NK-92 treated with Interleukin-12 subunit alpha and Interleukin-12 subunit beta, amount 100 ng/mL, for 24 hours (cell line): ENCODE measurements at regions not wholly inside any gene's neighbourhood (a gene's known extent, or its start where the extent isn't known, plus 50 kb on each side); places are given as distances from the start of the nearest gene placed in this dataset.

Source experiments
- DNase-seq: peaks from one replicate; lab custom pipeline; 2025; lab: John Stamatoyannopoulos, UW

GRCh38 chr21:19850157-19850556 is 1148.1 kb upstream of the NCAM2 start:
- DNase-seq: no peak

GRCh38 chr21:19853061-19853460 is 1145.1 kb upstream of the NCAM2 start:
- no peak for DNase-seq

GRCh38 chr21:19853709-19854575 is 1144.3 kb upstream of the NCAM2 start:
- no peak for DNase-seq

GRCh38 chr21:19855522-19855921 is 1142.7 kb upstream of the NCAM2 start:
- no peak for DNase-seq

- DNase-seq: no peak
These were observed 1133.7 kb upstream of the NCAM2 start for GRCh38 chr21:19864476-19864875.

- DNase-seq: no peak
These were observed 1127.5 kb upstream of the NCAM2 start for GRCh38 chr21:19870682-19871081.

- no peak for DNase-seq
These were observed 1123.7 kb upstream of the NCAM2 start for GRCh38 chr21:19874521-19874920.

GRCh38 chr21:19878133-19878532 is 1120.1 kb upstream of the NCAM2 start:
- DNase-seq: no peak

- DNase-seq: no peak
These were observed 1098.6 kb upstream of the NCAM2 start for GRCh38 chr21:19899645-19900044.

GRCh38 chr21:19900149-19900548 is 1098.1 kb upstream of the NCAM2 start:
- DNase-seq: no peak

GRCh38 chr21:19908390-19908789 is 1089.8 kb upstream of the NCAM2 start:
- DNase-seq: no peak

GRCh38 chr21:19914028-19914427 is 1084.2 kb upstream of the NCAM2 start:
- no peak for DNase-seq

GRCh38 chr21:19921211-19921610 is 1077.0 kb upstream of the NCAM2 start:
- no peak for DNase-seq

GRCh38 chr21:19922122-19922521 is 1076.1 kb upstream of the NCAM2 start:
- no peak for DNase-seq

- no peak for DNase-seq
These were observed 1062.7 kb upstream of the NCAM2 start for GRCh38 chr21:19935467-19935866.

GRCh38 chr21:19937619-19938018 is 1060.6 kb upstream of the NCAM2 start:
- DNase-seq: no peak

- no peak for DNase-seq
These were observed 1056.6 kb upstream of the NCAM2 start for GRCh38 chr21:19941626-19942025.

GRCh38 chr21:19950347-19950746 is 1047.9 kb upstream of the NCAM2 start:
- no peak for DNase-seq

GRCh38 chr21:19969156-19969555 is 1029.1 kb upstream of the NCAM2 start:
- no peak for DNase-seq

- DNase-seq: no peak
These were observed 1016.3 kb upstream of the NCAM2 start for GRCh38 chr21:19981938-19982337.

- no peak for DNase-seq
These were observed 1011.8 kb upstream of the NCAM2 start for GRCh38 chr21:19986396-19986795.

GRCh38 chr21:19987671-19988070 is 1010.5 kb upstream of the NCAM2 start:
- no peak for DNase-seq

GRCh38 chr21:19992540-19992939 is 1005.7 kb upstream of the NCAM2 start:
- no peak for DNase-seq

- no peak for DNase-seq
These were observed 1004.9 kb upstream of the NCAM2 start for GRCh38 chr21:19993268-19993667.
